Activated CD8-positive, alpha-beta T cell treated with anti-CD3 and anti-CD28 coated beads for 36 hours (primary cell): ENCODE measurements at regions not wholly inside any gene's neighbourhood (a gene's known extent, or its start where the extent isn't known, plus 50 kb on each side); places are given as distances from the start of the nearest gene placed in this dataset.

ENCODE experiments used
- ATAC-seq: fragments of 200-7000 bp; cut with Tn5 transposase; one replicate; pipeline ENCODE4 v1.10.0; 2021; ENCODE audit warnings: mild to moderate bottlenecking, moderate library complexity
- CTCF ChIA-PET: fragments of 350-600 bp; sonication (Branson Sonifier 250); formaldehyde crosslinking; loops from one replicate; lab custom pipeline; 2021; ENCODE audit warnings: antibody characterized with exemption; lab: Charles Lee
- POLR2A ChIA-PET: fragments of 350-600 bp; sonication (Branson Sonifier 250); formaldehyde crosslinking; loops from one replicate; lab custom pipeline; 2021; ENCODE audit warnings: antibody characterized with exemption; lab: Charles Lee
- DNase-seq: peaks from one replicate; pipeline ENCODE4 v3.0.0-alpha.2; 2020
- H3K27ac Mint-ChIP-seq: one replicate; pipeline ENCODE4 v1.8.0; 2021; ENCODE audit warnings: mild to moderate bottlenecking, mixed read lengths
- H3K27me3 Mint-ChIP-seq: one replicate; pipeline ENCODE4 v1.8.0; 2021; ENCODE audit warnings: mixed read lengths
- H3K36me3 Mint-ChIP-seq: one replicate; pipeline ENCODE4 v1.8.0; 2021; ENCODE audit warnings: low read depth, mixed read lengths
- H3K4me1 Mint-ChIP-seq: one replicate; pipeline ENCODE4 v1.8.0; 2021; ENCODE audit warnings: low read depth, mixed read lengths
- H3K4me3 Mint-ChIP-seq: one replicate; pipeline ENCODE4 v1.8.0; 2021; ENCODE audit warnings: mild to moderate bottlenecking, moderate library complexity, mixed read lengths
- H3K9me3 Mint-ChIP-seq: one replicate; pipeline ENCODE4 v1.8.0; 2021; ENCODE audit warnings: mixed read lengths
- intact Hi-C: fragments of 100-400 bp; cut with micrococcal nuclease; formaldehyde crosslinking; loops from one replicate; pipeline ENCODE4 v1.10.0; 2022
- TF ChIP-seq, protein P1 (sequence below): fragments of 200-600 bp; IDR thresholded peaks from one replicate; pipeline ENCODE4 v1.8.0; 2022; ENCODE audit warnings: antibody characterized with exemption, mild to moderate bottlenecking

DNA sequence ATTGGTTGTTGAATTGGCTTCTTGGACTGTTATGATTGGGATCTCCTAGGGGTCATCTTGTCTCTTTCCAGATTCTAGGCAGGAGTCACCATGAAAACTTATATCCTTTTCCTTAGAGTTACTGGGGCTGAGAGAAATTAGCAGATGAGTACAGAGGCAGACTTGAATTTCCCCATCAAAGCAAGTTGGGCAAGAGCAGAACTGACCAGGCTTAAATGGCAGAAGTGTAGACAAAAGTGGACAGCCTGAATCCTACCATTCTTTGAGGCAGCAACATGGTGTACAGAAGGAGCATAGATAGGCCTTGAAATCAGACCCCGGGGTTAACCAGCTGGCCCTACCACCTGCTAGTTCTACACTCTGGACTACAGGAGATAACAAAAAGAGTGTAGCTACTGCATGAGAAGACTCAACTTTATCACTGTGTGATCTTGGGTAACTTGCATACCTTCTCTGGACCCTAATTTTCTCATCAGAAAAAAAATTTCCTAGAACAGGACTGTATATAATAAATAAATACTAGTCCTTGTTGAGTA, 427.4 kb upstream of the CADM1 start:
- CTCF ChIA-PET = no interaction called here
- ATAC-seq = no peak
- intact Hi-C loops = no loop called here
- H3K9me3 Mint-ChIP-seq = no peaks in the 10 kb centered on the region
- no peak for DNase-seq
- TF ChIP-seq, protein P1, sequence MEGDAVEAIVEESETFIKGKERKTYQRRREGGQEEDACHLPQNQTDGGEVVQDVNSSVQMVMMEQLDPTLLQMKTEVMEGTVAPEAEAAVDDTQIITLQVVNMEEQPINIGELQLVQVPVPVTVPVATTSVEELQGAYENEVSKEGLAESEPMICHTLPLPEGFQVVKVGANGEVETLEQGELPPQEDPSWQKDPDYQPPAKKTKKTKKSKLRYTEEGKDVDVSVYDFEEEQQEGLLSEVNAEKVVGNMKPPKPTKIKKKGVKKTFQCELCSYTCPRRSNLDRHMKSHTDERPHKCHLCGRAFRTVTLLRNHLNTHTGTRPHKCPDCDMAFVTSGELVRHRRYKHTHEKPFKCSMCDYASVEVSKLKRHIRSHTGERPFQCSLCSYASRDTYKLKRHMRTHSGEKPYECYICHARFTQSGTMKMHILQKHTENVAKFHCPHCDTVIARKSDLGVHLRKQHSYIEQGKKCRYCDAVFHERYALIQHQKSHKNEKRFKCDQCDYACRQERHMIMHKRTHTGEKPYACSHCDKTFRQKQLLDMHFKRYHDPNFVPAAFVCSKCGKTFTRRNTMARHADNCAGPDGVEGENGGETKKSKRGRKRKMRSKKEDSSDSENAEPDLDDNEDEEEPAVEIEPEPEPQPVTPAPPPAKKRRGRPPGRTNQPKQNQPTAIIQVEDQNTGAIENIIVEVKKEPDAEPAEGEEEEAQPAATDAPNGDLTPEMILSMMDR = no peak
- H3K4me3 Mint-ChIP-seq = no peak overlapping the region
- POLR2A ChIA-PET = no interaction called here
- H3K27ac Mint-ChIP-seq = no peak overlapping the region
- peaks cover 9% of the 10 kb centered on the region for H3K27me3 Mint-ChIP-seq
- no peaks in the 10 kb centered on the region for H3K36me3 Mint-ChIP-seq
- H3K4me1 Mint-ChIP-seq = no peaks in the 10 kb centered on the region

DNA sequence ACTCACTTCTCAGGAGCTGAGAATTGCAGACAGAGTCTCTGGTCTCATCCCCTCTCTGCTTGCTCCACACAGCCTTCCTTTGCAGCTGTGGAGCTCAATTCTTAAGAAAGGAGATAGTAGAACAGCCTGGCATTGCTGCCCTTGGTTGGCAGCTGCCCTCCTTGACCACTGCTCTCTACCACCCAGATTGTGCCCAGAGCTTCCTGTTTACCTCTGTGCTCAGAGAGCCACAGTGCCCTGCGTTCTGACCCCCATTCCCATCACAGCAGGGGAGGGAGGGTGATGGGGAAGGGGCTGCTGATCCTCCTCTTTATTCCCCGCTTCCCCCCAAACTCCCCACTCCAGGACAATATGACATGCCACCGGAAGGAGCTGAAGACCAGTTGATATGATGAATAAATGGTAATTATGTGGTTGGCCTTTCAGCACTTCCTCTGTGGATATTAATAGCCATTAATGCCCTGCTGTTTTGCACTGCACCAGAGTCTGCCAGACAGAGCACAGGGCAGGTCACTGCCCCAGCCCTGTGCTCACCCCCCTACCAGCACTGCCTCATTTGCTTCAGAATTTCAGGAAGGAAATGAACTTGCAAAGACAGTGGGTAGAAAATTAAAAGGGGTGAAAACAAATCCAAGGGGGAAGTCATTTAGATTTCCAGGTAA, 426.8 kb upstream of the CADM1 start:
- TF ChIP-seq, protein P1 = no peak
- H3K36me3 Mint-ChIP-seq = no peaks in the 10 kb centered on the region
- H3K9me3 Mint-ChIP-seq = peaks cover 3% of the 10 kb centered on the region
- ChIA-PET CTCF (no interaction called here), POLR2A (no interaction called here)
- peaks cover 2% of the 10 kb centered on the region for H3K4me1 Mint-ChIP-seq
- H3K4me3 Mint-ChIP-seq = no peak overlapping the region
- no peak overlapping the region for H3K27ac Mint-ChIP-seq
- intact Hi-C loops = no loop called here
- H3K27me3 Mint-ChIP-seq = peaks cover 9% of the 10 kb centered on the region
- no peak for DNase-seq
- ATAC-seq = no peak

DNA sequence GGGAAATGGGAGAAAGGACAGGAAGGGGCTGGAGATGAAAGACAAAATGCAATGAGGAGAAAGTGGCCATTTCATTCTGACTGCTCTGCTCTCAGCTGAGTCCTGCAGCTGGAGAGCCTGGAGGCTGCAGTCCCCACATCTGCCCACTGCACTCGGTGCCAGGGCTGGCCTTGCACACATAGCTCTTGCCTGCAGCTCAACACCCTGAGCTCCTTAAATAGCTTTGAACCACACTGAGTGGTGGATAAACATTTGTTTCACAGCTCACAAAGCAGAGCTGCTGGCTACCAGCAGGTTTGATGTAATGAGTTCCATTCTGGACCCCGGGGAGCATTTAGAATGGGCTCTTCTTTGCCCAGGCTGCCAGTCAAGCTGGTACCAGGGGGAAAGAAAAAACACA, 426.1 kb upstream of the CADM1 start:
- POLR2A ChIA-PET = no interaction called here
- peaks cover 3% of the 10 kb centered on the region for H3K9me3 Mint-ChIP-seq
- H3K27ac Mint-ChIP-seq = no peak overlapping the region
- H3K4me1 Mint-ChIP-seq = peaks cover 8% of the 10 kb centered on the region
- ATAC-seq (no peak), DNase-seq (no peak)
- no peaks in the 10 kb centered on the region for H3K36me3 Mint-ChIP-seq
- CTCF ChIA-PET = interaction anchor here (0.7 kb wide), 1 partner anchor 62 kb away, joined by 3 read pairs; no protein-coding TSS in a partner anchor
- H3K4me3 Mint-ChIP-seq = no peak overlapping the region
- TF ChIP-seq, protein P1 = no peak
- intact Hi-C loops = no loop called here
- H3K27me3 Mint-ChIP-seq = peaks cover 9% of the 10 kb centered on the region

DNA sequence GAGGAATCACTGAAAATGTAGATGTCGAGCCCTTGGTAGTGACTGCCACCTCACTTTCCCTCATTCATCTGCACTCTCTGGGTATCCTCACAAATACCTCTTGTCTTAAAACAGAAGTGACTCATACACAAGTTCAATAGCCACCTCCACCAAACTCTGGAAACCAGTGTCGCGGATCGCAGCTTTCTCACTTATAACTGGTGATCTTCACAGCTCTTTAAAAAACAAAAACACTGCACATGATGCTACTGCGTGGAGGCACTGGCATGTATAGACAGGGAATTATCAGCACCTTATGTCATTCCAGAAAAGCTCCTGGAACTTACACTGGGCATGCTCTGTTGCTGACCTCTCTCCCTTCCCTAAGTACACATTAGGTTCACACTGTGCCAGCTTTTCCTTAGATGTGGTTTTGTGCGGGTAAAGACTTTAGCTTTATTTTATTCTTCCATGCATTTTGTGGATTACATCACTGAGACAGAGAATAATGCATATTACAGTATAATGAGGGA, 425.5 kb upstream of the CADM1 start:
- ChIA-PET POLR2A (no interaction called here), CTCF (interaction anchor here (0.7 kb wide), 1 partner anchor 62 kb away, joined by 3 read pairs; no protein-coding TSS in a partner anchor)
- H3K36me3 Mint-ChIP-seq = no peaks in the 10 kb centered on the region
- ATAC-seq (no peak), DNase-seq (no peak)
- no peak overlapping the region for H3K27ac Mint-ChIP-seq
- no peak overlapping the region for H3K4me3 Mint-ChIP-seq
- TF ChIP-seq, protein P1 = no peak
- H3K9me3 Mint-ChIP-seq = peaks cover 3% of the 10 kb centered on the region
- intact Hi-C loops = no loop called here
- peaks cover 14% of the 10 kb centered on the region for H3K4me1 Mint-ChIP-seq
- H3K27me3 Mint-ChIP-seq = peaks cover 7% of the 10 kb centered on the region

DNA sequence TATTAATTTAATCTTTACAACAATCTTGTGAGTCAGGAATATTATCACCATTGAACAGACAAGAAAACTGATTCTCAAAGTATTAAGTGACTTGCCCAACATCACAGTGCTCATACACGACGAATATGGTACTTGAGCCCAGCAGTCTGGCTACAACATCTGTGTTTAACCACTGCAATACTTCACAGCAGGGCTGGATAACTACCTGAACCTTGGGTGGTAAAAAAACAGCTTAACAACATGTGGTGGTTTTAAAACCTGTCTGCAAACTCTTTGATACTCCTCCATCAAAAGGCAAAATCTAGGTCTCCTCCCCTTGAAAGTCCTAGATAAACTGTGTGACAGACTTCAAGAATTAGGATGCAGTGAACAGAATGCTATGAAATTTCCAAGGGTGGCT, 424.6 kb upstream of the CADM1 start:
- intact Hi-C loops = no loop called here

More for the DNA sequence above, 424.6 kb upstream of the CADM1 start:
- ChIA-PET CTCF (no interaction called here), POLR2A (no interaction called here)
- no peaks in the 10 kb centered on the region for H3K36me3 Mint-ChIP-seq
- peaks cover 7% of the 10 kb centered on the region for H3K27me3 Mint-ChIP-seq
- DNase-seq (no peak), ATAC-seq (no peak)
- H3K9me3 Mint-ChIP-seq = peaks cover 3% of the 10 kb centered on the region
- TF ChIP-seq, protein P1 = no peak
- H3K4me1 Mint-ChIP-seq = peaks cover 15% of the 10 kb centered on the region
- H3K4me3 Mint-ChIP-seq = no peak overlapping the region
- no peak overlapping the region for H3K27ac Mint-ChIP-seq
